ENCODE measurements at regions not wholly inside any gene's neighbourhood (a gene's known extent, or its start where the extent isn't known, plus 50 kb on each side); places are given as distances from the start of the nearest gene placed in this dataset.
"Not testable (repeated sequence)": the region's sequence is repeated elsewhere in the genome, so short reads cannot be mapped to it uniquely, and the experiment has no call there.

DNA sequence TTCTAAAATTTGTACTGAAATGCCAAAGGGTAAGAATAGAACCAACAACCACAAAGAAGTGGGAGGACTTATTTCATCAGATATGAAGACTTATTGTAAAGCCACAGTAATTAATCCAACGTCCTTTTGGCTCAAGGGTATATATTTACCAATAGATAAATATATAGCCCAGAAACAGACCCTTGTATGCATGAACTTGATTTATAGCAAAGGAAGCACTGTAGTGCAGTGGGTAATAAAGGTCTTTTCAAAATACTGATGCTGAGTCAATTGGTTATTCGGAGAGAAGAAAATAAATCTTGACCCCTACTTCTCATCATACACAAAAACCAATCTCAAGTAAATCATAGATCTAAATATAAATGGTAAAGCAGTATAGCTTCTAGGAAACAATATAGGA, 200.5 kb upstream of the ST6GAL2 start:
- intact Hi-C loops (cut with DNase I): no loop called here
- DNase-seq (ENCODE audit: low spot score): no peak

DNA sequence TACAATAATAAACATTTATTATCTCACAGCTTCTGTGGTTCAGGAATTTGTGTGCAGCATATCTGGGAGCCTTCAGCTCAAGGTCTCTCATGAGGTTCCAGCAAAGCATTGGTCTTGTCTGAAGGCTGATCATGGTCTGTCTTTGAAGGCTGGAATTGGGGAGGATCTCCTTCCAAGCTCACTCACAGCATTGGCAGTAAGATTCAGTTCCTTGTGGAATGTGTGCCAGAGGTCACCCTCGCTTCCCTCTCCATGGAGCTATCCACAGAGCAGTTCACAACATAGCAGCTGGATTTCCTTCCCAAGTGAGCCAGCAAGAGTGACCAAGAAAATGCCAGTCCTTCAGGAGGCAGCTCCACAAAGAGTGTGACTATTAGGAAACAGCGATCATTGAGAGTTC, 202.2 kb upstream of the ST6GAL2 start:
- intact Hi-C loops (cut with DNase I): no loop called here

DNA sequence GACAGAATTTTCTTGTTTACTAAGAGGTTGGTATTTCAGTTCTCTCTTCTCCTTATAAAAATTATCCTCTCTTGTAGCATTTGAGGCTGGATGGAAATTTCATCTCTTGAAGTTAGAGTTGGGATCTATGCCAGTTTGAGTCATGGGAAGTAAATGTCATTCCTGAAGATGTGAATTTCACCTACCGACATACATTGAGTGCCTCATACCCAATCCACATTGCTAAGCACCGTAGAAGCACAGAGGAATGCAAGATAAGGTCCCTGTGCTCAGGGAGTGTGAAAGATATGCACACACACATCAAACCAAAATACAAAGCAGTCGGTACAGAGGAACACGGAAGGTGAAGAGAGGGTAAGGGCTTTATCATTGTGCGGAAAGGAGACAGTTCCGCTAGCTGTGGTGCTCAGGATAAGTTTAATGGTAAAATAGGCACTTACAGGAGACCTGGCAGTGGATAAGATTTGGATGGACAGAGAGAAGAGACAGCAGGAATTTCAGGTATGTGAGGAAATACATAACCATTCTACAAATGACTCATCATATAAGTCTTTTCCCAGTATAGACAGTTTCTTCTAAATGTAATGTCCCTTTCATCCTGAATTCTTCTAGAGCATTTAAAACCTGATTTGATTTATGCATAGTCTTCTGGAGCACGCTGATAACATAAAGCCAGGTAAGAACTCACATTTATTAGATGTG, 205.3 kb upstream of the ST6GAL2 start:
- intact Hi-C loops (cut with DNase I): no loop called here
- DNase-seq (ENCODE audit: low spot score): no peak

More for the DNA sequence above, 202.2 kb upstream of the ST6GAL2 start:
- DNase-seq (ENCODE audit: low spot score): no peak

DNA sequence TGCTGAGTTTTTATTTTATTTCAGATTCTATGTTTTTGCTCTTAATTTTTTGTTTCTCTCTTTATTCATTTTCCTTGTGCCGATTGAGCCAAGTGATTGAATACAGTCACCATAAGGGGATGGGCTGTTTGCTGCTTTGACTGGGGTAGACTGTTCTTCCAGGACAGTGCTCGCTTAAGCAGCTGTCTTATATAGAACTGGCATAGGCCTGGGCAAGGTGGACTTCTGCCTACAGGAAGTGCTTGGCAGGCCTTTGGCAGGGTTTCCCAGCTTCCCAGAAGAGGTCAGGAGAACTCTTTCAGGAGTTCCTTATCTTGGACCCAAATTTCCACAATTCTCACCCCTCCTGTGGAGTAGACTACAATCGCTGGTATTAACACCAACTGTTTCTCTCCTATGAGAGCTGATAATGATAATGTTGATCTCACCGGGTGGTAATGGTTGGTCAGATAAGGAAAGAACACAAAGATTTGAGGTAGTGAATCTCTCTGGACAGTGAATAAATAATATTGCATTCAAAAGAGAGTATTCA, 207.5 kb upstream of the ST6GAL2 start:
- no peak for DNase-seq (ENCODE audit: low spot score)
- intact Hi-C loops (cut with DNase I): no loop called here

DNA sequence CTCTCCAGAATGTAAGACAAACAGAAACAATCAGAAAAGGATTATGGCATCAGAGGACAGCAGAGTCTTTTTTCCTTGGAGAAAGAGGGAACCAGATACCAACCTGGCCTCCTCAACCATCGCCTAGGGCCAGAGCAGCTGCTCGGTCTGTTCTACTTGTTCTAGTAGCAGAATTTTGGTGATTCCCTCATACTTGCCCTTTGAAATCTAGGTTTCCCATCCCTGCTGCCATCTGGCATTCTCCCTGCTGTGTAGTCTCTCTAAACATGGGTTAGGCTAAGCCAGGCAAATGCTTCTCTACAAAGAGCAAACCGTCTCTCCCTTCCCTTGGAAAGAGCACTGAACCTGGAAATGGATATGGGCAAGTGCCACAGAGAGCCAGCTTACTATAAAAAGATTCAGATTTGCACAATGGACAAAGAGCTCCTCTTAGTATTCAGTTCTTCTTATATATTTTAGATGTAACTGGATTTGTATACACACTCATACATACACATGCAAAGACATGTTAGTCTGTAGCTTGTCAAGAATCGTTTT, 208.6 kb upstream of the ST6GAL2 start:
- intact Hi-C loops (cut with DNase I): no loop called here
- no peak for DNase-seq (ENCODE audit: low spot score)

DNA sequence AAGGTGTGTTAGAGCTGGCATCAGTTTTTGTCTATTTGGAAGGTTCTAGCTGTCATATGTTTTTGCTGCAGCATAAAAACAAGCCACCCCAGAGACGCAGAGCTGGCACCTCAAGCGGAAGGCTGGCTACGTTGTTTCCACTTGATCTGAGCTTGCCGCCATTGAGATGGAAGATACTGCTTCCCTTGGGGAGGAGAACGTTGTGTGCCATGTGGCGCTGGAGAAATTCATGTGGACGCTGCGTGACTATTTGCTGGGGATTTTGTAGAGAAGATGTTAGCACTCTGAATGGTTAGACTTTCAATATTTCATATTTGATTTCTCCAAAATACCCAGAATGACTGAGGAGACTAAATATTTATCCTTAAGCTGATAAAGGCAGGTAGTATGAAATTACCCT, 216.2 kb upstream of the ST6GAL2 start:
- intact Hi-C loops (cut with DNase I): no loop called here
- DNase-seq (ENCODE audit: low spot score): no peak

DNA sequence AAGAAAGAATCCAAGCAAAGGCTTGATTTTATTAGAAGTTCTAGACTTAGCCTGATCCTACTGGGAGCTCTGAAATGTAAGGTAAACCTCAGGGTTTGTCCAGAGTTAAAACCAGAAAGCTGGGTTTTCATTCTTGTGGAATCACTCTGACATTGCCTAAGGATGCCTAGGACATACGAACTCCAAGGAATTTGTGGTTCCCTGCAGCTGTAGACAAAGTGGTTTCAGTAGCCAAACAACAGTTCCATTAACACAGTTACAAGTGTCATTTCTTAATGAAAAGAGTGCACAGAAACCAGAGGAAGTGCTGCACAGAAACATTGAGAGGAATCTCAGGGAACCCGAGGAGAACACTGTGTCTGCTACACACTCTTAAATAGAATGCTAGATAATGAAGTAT, 221.4 kb upstream of the ST6GAL2 start:
- intact Hi-C loops (cut with DNase I): no loop called here
- DNase-seq (ENCODE audit: low spot score): no peak

DNA sequence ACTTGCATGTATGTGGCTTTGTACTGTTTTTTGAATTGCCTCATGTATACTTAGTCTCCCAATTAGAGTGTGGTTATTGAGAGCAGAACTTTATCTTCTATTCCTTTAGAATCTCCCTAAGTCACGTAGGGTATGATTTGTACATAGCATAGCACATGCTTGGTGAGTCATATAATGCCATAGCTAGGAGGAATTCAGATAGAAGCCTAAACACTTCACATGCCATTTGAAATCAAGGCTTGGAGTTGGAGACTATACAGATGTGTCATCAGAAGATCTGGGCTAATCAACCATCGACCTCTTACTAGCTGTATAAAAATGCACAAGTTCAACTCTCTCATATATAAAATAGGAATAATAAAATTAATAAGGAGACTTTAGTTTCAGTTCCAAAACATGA, 222.6 kb upstream of the ST6GAL2 start:
- intact Hi-C loops (cut with DNase I): no loop called here
- no peak for DNase-seq (ENCODE audit: low spot score)

DNA sequence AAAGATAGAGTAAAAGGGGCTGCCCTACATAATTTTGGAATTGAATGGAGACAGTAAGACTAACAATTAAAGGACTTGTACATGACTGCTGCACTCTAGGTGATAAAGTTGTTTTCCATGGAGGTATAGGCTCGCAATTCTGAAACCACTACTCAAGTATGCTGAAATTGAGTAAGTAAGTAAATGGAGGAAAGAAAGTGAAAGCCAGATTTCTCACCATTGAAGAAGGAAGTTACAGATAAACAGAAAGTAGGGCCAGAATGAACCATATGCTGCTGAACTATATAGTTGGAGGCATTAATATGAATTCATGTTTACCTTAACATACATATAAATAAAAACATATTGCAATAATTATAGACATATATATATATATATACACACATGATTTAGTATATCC, 225.7 kb upstream of the ST6GAL2 start:
- DNase-seq (ENCODE audit: low spot score): no peak
- intact Hi-C loops (cut with DNase I): no loop called here

DNA sequence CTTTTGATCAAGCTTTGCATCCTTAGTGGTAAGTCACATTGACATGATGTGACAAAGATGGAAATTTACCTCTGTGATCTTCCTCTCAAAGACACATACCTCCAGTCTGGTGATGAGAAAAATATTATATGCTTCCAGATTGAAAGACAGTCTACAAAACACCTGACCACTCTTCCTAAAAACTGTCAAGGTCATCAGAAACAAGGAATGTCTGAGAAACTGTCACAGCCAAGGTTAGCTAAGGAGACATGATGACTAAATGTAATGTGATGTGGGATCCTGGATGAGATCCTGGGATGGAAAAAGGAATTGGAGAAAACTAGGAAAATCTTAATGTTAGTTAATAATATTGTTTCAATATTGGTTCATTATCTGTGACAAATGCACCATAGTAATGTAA, 226.6 kb upstream of the ST6GAL2 start:
- DNase-seq (ENCODE audit: low spot score): no peak
- intact Hi-C loops (cut with DNase I): no loop called here

DNA sequence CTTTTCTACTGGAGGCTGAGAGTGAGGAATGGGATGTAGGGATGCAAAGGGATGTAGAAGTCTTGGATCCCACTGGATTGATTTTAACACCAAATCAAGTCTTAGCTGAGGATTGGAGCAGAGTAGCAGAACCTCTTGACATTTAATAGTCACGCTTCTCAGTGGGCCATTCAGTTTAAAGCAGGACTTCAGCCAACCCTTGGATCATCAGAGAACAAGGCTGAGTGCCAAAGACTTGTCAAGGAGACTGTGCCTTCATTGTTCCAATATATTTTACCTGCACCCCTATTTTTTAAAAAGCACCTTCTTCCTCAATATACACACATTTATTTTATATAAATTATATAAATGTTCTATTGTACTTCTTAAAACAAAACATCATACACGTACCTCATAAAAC, 242.4 kb upstream of the ST6GAL2 start:
- no peak for DNase-seq (ENCODE audit: low spot score)

DNA sequence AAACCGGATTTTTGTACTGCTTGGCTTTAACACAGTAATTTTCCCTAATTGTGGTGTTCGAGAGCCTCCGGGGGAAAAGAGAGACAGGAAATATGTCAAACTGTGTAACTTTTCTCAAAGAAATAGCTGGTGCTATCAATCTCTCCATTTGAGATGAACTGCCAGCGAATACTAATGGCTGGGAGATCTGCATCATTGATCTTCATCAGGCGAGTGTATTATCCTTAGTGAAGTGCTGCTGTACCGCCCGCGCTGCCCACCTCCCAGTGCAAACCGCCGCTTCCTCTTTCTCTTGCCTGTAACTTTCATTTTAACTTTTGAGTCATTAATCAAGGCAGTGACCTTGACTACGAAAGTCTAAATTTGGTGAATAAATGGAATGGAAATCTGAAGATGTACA, 246.1 kb upstream of the ST6GAL2 start:
- DNase-seq (ENCODE audit: low spot score): no peak

More for the DNA sequence above, 242.4 kb upstream of the ST6GAL2 start:
- intact Hi-C loops (cut with DNase I): no loop called here

DNA sequence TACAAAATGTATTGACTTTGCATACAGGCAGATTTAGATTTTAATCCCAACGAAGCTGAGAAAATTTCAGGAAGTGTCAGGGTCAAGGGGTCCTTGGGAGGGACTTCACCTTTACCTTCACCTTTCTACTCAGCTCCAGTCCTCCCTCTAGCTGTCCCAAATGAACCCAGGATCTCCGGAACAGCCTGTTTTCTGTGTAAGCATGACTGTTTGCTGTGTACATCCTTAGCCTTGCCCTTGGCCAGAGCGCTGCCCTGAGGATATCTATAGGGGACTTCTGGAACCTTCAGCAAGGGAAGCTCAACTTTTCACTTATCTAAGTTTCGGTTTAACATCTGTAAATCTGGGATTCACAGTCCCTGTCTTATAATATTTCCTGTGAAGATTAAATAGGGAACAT, 246.8 kb upstream of the ST6GAL2 start:
- no peak for DNase-seq (ENCODE audit: low spot score)

More for the DNA sequence above, 246.1 kb upstream of the ST6GAL2 start:
- intact Hi-C loops (cut with DNase I): no loop called here

DNA sequence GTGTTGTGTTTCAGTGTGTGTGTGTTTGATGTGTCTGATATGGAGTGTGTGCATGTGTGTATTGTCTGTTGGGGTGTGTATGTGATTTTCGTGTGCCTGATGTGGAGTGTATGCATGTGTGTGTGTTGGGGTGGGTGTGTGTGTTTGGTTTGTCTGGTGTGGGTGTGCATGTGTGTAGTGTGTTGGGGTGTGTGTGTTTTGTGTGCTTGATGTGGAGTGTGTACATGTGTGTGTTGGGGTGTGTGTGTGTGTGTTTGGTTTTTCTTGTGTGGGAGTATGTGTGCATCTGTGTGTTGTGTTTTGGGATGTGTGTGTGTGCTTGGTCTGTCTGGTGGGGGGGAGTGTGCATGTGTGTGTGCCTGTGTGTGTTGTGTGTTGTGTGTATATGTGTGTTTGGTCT, 247.4 kb upstream of the ST6GAL2 start:
- intact Hi-C loops (cut with DNase I): no loop called here
- no peak for DNase-seq (ENCODE audit: low spot score)

More for the DNA sequence above, 246.8 kb upstream of the ST6GAL2 start:
- intact Hi-C loops (cut with DNase I): no loop called here

DNA sequence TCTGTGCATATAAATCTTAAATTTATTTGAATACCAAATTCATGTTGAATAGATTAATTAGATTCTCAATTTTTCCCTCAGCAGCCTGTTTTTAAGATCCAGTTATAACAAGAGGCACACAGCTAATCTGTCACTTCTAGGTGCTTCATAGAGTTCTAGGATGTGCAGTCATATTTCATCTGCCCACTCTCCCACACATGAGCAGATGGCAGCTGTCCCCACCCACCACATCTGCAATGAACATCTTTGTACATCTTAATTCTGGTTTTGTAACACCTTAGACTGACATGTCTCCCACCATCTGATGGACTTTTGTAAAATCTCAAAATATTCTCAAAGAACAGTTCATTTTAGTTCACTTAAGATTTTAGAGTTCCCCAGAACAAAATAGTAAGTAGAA, 250.8 kb upstream of the ST6GAL2 start:
- DNase-seq (ENCODE audit: low spot score): no peak
- intact Hi-C loops (cut with DNase I): no loop called here

DNA sequence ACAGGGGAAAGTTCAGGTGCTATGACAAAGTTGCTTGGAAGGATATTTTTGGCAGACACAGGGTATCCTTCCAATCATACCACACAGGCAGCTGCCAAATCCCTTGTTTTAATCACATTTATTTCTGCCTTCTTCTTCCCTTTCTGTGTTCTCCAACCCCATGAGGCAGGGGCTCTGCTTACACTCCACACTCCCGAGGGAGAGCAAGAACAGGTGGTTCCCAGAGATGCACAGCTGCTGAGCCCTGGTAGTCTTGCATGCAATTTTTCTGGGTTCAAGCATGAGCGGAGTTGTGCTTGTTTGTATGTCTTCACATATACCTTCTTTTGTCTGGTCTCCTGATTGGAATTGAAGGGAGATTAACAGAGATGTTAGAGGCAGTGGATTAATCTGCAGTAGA, 251.7 kb upstream of the ST6GAL2 start:
- intact Hi-C loops (cut with DNase I): no loop called here
- no peak for DNase-seq (ENCODE audit: low spot score)

DNA sequence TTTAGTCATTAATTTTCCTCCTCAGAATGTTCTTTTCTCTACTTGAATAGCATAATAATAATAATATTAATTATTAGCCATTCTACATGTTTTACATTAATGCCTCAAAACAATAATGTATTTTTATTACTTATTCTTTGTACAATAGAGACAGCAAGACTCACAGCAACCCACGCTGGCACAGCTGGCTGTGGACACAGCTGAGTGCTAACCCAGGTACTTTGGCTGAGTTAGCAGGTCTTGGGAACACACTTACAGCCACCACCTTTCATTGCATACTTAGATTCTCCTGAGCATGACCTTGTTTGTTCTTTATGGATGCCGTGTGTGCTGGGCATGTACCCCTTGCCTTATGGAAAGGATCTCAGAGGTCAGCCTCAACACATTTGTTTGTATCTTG, 260.2 kb upstream of the ST6GAL2 start:
- no peak for DNase-seq (ENCODE audit: low spot score)
- intact Hi-C loops (cut with DNase I): no loop called here

DNA sequence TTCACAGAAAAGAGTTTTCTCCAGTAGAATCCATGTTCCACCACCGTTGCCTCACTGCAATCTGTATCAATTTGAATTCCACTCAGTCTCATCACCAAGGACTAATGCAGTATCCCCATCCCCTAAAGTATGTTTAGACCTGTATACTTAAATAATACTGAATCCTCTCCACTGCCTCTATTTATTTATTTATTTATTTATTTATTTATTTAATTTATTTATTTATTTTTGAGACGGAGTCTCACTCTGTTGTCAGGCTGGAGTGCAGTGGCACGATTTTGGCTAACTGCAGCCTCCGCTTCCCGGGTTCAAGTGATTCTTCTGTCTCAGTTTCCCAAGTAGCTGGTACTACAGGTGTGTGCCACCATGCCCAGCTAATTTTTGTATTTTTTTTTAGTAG, 260.7 kb upstream of the ST6GAL2 start:
- intact Hi-C loops (cut with DNase I); DNase-seq (ENCODE audit: low spot score): not testable (repeated sequence)

DNA sequence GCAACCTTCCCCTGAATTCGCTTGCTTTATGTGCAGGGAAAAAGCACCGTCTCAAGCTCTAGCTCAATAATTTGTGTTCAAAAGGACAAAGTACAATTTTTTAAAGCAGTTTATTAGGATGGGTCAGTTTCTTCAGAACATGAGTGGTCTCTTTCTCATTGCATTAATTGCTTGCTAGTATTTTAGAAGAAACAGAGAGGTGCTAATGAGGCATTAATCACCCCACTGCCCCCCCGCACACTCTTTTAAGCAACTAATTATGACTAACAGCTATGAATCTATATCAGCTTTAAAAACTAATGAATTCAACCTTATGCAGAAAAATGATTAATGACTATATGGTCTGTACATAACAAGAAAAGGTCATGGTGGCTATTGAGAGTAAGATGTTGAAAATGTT, 262.1 kb upstream of the ST6GAL2 start:
- intact Hi-C loops (cut with DNase I): no loop called here
- DNase-seq (ENCODE audit: low spot score): no peak

DNA sequence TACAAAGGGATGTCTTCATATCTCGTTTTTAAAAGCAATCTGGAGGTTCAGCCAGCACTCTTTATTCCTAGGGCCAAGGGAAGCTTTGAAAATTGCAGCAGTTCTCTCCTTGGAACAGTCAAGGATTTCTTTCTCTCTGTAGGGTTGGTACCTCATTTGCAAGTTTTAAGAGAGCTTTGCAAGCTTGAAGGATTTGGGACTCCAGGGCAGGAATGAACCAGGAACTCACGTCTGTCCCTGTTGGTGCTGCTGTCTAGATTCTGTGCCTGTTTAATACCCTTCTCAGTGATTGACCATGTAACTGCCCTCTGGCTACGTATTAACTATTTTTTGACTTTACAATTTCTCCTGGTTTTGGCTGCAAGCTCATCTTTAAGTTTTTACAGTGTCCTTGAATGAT, 262.5 kb upstream of the ST6GAL2 start:
- intact Hi-C loops (cut with DNase I): no loop called here
- no peak for DNase-seq (ENCODE audit: low spot score)

DNA sequence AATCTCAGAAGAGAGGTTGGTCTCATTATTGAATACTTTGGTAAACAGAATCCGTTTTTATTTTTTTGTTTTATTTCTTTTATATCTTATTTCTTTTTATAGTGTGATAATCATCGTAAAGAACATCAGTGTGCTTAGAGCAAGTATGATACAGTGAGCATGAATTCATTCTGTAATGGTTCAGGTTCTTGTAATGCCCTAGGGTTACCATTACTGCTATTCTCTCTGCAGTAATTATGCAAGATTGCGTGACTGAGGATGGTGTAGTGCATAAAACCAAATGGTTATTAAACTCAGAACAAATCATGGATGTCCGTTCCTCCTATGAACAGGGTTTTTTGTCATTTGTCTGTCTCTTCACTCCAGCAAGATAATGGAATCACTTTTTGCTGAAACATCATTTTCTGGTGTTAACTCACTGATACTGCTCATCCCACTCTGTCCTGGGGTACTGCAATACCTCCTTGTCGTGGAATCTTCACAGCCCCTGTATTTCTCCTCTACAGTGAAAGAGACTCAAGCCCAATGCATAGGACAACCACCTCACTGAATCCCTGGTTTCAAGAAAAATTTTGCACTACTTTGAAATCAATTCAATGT, 274.8 kb upstream of the ST6GAL2 start:
- no peak for DNase-seq (ENCODE audit: low spot score)
- intact Hi-C loops (cut with DNase I): no loop called here

Measured in cardiac septum (tissue), 1 donor.